ENCODE measurements at regions not wholly inside any gene's neighbourhood (a gene's known extent, or its start where the extent isn't known, plus 50 kb on each side); places are given as distances from the start of the nearest gene placed in this dataset.
"Not testable (repeated sequence)": the region's sequence is repeated elsewhere in the genome, so short reads cannot be mapped to it uniquely, and the experiment has no call there.

- TF ChIP-seq, protein P1, sequence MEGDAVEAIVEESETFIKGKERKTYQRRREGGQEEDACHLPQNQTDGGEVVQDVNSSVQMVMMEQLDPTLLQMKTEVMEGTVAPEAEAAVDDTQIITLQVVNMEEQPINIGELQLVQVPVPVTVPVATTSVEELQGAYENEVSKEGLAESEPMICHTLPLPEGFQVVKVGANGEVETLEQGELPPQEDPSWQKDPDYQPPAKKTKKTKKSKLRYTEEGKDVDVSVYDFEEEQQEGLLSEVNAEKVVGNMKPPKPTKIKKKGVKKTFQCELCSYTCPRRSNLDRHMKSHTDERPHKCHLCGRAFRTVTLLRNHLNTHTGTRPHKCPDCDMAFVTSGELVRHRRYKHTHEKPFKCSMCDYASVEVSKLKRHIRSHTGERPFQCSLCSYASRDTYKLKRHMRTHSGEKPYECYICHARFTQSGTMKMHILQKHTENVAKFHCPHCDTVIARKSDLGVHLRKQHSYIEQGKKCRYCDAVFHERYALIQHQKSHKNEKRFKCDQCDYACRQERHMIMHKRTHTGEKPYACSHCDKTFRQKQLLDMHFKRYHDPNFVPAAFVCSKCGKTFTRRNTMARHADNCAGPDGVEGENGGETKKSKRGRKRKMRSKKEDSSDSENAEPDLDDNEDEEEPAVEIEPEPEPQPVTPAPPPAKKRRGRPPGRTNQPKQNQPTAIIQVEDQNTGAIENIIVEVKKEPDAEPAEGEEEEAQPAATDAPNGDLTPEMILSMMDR (IDR thresholded peaks at IDR 0.05): not testable (repeated sequence)
- TF ChIP-seq EZH2phosphoT487, EZH2 (IDR thresholded peaks at IDR 0.05): not testable (repeated sequence)
These were observed 186.8 kb upstream of the SPATA31A3 start for GRCh38 chr9:67179185-67179584.
